MCF 10A (cell line): ENCODE measurements at regions not wholly inside any gene's neighbourhood (a gene's known extent, or its start where the extent isn't known, plus 50 kb on each side); places are given as distances from the start of the nearest gene placed in this dataset.

Experiments
- BruUV-seq: library from RNA; stranded (reverse); fragments of 400-500 nt; replicated peaks from 2 replicates; lab custom pipeline; 2021; lab: Mats Ljungman, UMichigan
- CTCF ChIA-PET: fragments of 300-600 bp; sonication (Branson Sonifier 250); formaldehyde crosslinking; extraction: SDS; loops from one replicate; lab custom pipeline; 2021; ENCODE audit warnings: antibody characterized with exemption, inconsistent platforms; lab: Yijun Ruan, JAX
- POLR2A ChIA-PET: fragments of 300-600, 350-650 bp; sonication (Branson Sonifier 250); formaldehyde crosslinking; extraction: SDS; loops from one replicate; lab custom pipeline; 2020; ENCODE audit warnings: antibody characterized with exemption, inconsistent platforms; lab: Yijun Ruan, JAX
- DNase-seq: peaks from one replicate; pipeline ENCODE4 v3.0.0-alpha.2; 2018; ENCODE audit not compliant: unreplicated experiment
- H3K27ac Mint-ChIP-seq: one replicate; pipeline ENCODE4 v1.8.0; 2022; ENCODE audit warnings: mild to moderate bottlenecking, low read depth, mixed read lengths; ENCODE audit not compliant: unreplicated experiment
- H3K27me3 Mint-ChIP-seq: one replicate; pipeline ENCODE4 v1.8.0; 2022; ENCODE audit warnings: mixed read lengths; ENCODE audit not compliant: insufficient read depth, unreplicated experiment
- H3K36me3 Mint-ChIP-seq: one replicate; pipeline ENCODE4 v1.8.0; 2022; ENCODE audit warnings: mild to moderate bottlenecking, moderate library complexity, mixed read lengths; ENCODE audit not compliant: insufficient read depth, unreplicated experiment
- H3K4me1 Mint-ChIP-seq: one replicate; pipeline ENCODE4 v1.8.0; 2022; ENCODE audit warnings: mixed read lengths; ENCODE audit not compliant: insufficient read depth, unreplicated experiment
- H3K4me3 Mint-ChIP-seq: one replicate; pipeline ENCODE4 v1.8.0; 2022; ENCODE audit warnings: mild to moderate bottlenecking, moderate library complexity, mixed read lengths; ENCODE audit not compliant: unreplicated experiment
- H3K9me3 Mint-ChIP-seq: one replicate; pipeline ENCODE4 v1.8.0; 2022; ENCODE audit warnings: mixed read lengths; ENCODE audit not compliant: unreplicated experiment
- CTCF ChIP-seq: fragments of 200-600 bp; IDR thresholded peaks from one replicate; pipeline ENCODE4 v1.8.0; 2022; ENCODE audit warnings: antibody characterized with exemption, mild to moderate bottlenecking; ENCODE audit not compliant: unreplicated experiment
- intact Hi-C: fragments of 100-400 bp; cut with micrococcal nuclease; formaldehyde crosslinking; loops from 2 replicates; pipeline ENCODE4 v1.14.1; 2022

DNA sequence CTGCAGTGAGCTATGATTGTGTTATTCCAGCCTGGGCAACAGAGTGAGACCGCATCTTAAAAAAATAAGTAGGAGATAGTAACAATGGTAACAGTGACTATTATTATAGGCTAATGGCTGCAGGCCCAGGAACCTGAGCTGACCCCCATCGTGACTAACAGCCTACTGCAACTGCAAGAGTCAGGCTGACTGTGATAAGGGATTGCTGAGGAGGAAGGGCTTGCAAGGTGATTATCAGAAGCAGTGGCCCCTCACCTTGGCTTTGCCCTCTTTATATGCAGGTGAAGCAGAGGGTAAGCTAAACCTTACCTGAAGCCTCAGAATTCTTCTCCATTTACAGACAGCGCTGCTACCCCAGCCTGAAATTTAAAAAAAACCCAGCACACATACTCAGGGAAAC is 83.9 kb upstream of the SDK1 start:
- Mint-ChIP-seq H3K36me3 (no peaks in the 10 kb centered on the region), H3K27me3 (peaks cover 17% of the 10 kb centered on the region), H3K9me3 (no peaks in the 10 kb centered on the region), H3K27ac (no peak overlapping the region), H3K4me1 (peaks cover 11% of the 10 kb centered on the region), H3K4me3 (no peak overlapping the region)
- CTCF ChIA-PET, result no interaction called here
- BruUV-seq, result no TSS peak
- POLR2A ChIA-PET, result no interaction called here
- intact Hi-C loops, result no loop called here
- no peak for TF ChIP-seq CTCF
- no peak for DNase-seq

- intact Hi-C loops, result no loop called here
- BruUV-seq, result no TSS peak
- CTCF ChIA-PET, result no interaction called here
- TF ChIP-seq CTCF, result no peak
- Mint-ChIP-seq H3K9me3 (no peaks in the 10 kb centered on the region), H3K4me3 (no peak overlapping the region), H3K4me1 (peaks cover 11% of the 10 kb centered on the region), H3K27me3 (peaks cover 17% of the 10 kb centered on the region), H3K27ac (no peak overlapping the region), H3K36me3 (no peaks in the 10 kb centered on the region)
- POLR2A ChIA-PET, result interaction anchor here (0.7 to 1.1 kb wide), 3 partner anchors 13 to 397 kb away, joined by 3 to 4 read pairs (median 3); no protein-coding TSS in a partner anchor
- peak; percentile 6 for DNase-seq
Measured at GRCh38 chr7:3218411-3219225, 82.4 kb upstream of the SDK1 start.

DNA sequence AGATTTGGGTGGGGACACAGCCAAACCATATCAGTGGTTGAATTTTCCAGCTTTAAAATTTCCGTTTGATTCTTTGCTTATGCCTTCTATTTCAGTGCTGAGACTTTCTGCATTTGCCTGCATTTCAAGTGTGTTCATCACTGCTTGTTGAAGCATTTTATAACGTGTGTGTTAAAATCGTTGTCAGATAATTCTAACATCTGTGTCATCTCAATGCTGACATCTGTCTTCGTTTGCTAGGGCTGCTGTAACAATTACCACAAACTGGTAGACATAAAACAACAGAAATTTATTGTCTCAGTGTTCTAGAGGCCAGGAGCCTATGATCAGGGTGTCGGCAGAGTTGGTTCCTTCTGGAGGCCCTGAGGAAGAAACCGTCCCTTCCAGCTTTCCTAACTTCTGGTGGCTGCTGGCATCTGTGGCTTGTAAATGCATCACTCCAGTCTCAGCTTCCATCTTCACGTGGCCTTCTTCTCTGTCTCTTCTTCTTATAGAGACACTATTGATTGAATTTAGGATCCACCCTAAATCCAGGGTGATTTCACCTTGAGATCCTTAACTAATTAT is 71.1 kb upstream of the SDK1 start:
- Mint-ChIP-seq H3K36me3 (no peaks in the 10 kb centered on the region), H3K27ac (no peak overlapping the region), H3K9me3 (peaks cover 2% of the 10 kb centered on the region), H3K4me1 (no peaks in the 10 kb centered on the region), H3K27me3 (no peaks in the 10 kb centered on the region), H3K4me3 (no peak overlapping the region)
- intact Hi-C loops, result no loop called here
- POLR2A ChIA-PET, result interaction anchor here (0.7 kb wide), 1 partner anchor 29 kb away, joined by 3 read pairs; no protein-coding TSS in a partner anchor
- DNase-seq, result no peak
- CTCF ChIA-PET, result no interaction called here
- BruUV-seq, result no TSS peak
- TF ChIP-seq CTCF, result no peak

DNA sequence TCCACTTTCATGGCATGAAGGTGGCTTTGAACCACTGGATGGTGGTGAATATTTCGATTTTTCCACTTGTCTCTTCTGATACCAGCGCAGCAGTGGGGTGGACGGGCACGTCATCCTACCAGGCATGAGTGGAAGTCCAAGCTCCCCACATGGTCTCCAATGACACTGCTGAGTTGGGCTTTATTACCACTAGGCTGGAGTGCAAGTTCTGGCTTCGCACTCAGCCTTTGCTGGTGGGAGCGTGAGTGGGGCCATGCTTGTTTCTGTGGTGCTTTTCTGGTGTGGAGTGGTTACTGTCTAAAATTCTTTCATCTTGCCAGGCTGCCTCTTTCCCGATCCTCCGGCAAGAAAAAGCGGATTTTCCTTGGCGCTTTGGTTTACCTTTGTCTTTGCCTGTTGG is 70.1 kb upstream of the SDK1 start:
- Mint-ChIP-seq H3K27ac (no peak overlapping the region), H3K9me3 (peaks cover 12% of the 10 kb centered on the region), H3K27me3 (no peaks in the 10 kb centered on the region), H3K4me3 (no peak overlapping the region), H3K36me3 (no peaks in the 10 kb centered on the region), H3K4me1 (no peaks in the 10 kb centered on the region)
- POLR2A ChIA-PET, result no interaction called here
- CTCF ChIA-PET, result no interaction called here
- no peak for TF ChIP-seq CTCF
- intact Hi-C loops, result no loop called here
- DNase-seq, result no peak
- no TSS peak for BruUV-seq
